Stomach (tissue), 8 donors: ENCODE measurements at regions not wholly inside any gene's neighbourhood (a gene's known extent, or its start where the extent isn't known, plus 50 kb on each side); places are given as distances from the start of the nearest gene placed in this dataset.
"Not testable (repeated sequence)": the region's sequence is repeated elsewhere in the genome, so short reads cannot be mapped to it uniquely, and the experiment has no call there.

ENCODE experiments used
- DNase-seq, 2 donors: peaks; one replicate each; pipeline versions ENCODE4 v3.0.0 to v3.0.0-alpha.2; 2013 to 2019
- H3K27ac ChIP-seq, 5 donors: fragments of 200-600 bp in 4 of 5; sonication (generic) in 4 of 5; one replicate each; pipeline ENCODE4 v1.5.1; 2013 to 2019; ENCODE audit warnings: mild to moderate bottlenecking in 1 of 5, moderate library complexity in 1 of 5
- H3K27me3 ChIP-seq, 3 donors: fragments of 200-600 bp; sonication (generic); one replicate each; pipeline ENCODE4 v1.5.1; 2017 to 2019; ENCODE audit warnings: mixed run types in 1 of 3
- H3K36me3 ChIP-seq, 4 donors: fragments of 200-600 bp; sonication (generic); 1 replicate in 3 of 4; 2 replicates in 1 of 4; pipeline ENCODE4 v1.5.1; 2016 to 2019
- H3K4me1 ChIP-seq, 4 donors: fragments of 200-600 bp; sonication (generic); one replicate each; pipeline ENCODE4 v1.5.1; 2016 to 2019
- H3K4me3 ChIP-seq, 4 donors: fragments of 200-600 bp; sonication (generic) in 3 of 4; one replicate each; pipeline ENCODE4 v1.5.1; 2016 to 2019; ENCODE audit warnings: mild to moderate bottlenecking in 1 of 4
- H3K9me3 ChIP-seq, 4 donors: fragments of 200-600 bp; sonication (generic); one replicate each; pipeline ENCODE4 v1.5.1; 2016 to 2019
- EP300 ChIP-seq: sonication (generic); formaldehyde crosslinking; IDR thresholded peaks from one replicate; pipeline ENCODE4 v1.6.1; 2017; ENCODE audit warnings: antibody characterized with exemption
- POLR2A ChIP-seq, 4 donors: fragments of 450-650 bp; IDR thresholded peaks; one replicate each; pipeline ENCODE4 v1.6.1; 2016; ENCODE audit warnings: antibody characterized with exemption in 4 of 4, control low read depth in 2 of 4, mild to moderate bottlenecking in 1 of 4, moderate library complexity in 1 of 4
- POLR2AphosphoS5 ChIP-seq, 3 donors: sonication (generic); formaldehyde crosslinking; IDR thresholded peaks; one replicate each; pipeline ENCODE4 v1.6.1; 2016; ENCODE audit warnings: antibody characterized with exemption in 3 of 3
- WGBS, 5 donors: extraction: QIAGEN DNeasy Blood & Tissue Kit in 3 of 5; methylation state at CpG; one replicate each; pipeline versions ENCODE4 v1.1.5 to v1.1.7; 2013 to 2018; 5-methylcytosine and 5-hydroxymethylcytosine counted together
- intact Hi-C: fragments of 100-400 bp; cut with DNase I; formaldehyde crosslinking; loops from one replicate; pipeline ENCODE4 v1.15.1; 2023; ENCODE audit warnings: low total_unique reads
- TF ChIP-seq, protein P1 (sequence below), 7 experiments: fragments of 450-650 bp in 4 of 7; fragments of 200-600 bp in 3 of 7; sonication (generic) in 3 of 7; IDR thresholded peaks; one replicate each; pipeline ENCODE4 v1.5.1; 2016 to 2019; ENCODE audit warnings: antibody characterized with exemption in 7 of 7, control low read depth in 2 of 7, mild to moderate bottlenecking in 1 of 7
- donor health status: healthy with polysubstance abuse.
- donor health status: Bipolar disorder and iron deficiency.
- donor health status: healthy.

DNA sequence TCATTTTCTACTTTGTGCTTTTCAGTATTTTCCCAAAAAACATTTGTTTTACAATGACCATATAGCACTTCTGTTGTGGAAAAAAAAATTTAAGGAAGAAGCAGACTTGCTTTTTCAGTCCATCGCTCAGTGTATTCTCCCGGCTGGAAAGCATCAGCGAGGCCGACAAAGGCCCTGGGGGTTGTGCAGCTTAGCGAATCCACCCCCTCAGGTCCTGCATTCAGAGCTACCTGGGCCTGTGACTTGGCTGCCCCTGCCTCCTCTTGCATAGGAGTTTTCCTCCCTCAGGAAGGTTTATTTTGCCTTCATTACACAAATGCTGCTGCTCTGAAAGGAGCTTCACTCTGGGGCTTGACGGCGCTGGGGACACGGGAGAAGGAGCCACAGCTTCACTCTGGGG is 244.4 kb upstream of the MGAT5 start:
- no peaks in the 10 kb centered on the region for H3K9me3 ChIP-seq
- peaks cover 0 to 8% (median 0%) of the 10 kb centered on the region in 4 donors for H3K4me1 ChIP-seq
- H3K4me3 ChIP-seq = no peak overlapping the region
- intact Hi-C loops = no loop called here
- no peaks in the 10 kb centered on the region for H3K36me3 ChIP-seq
- 92 to 97% (median 96%) methylated on average over 8 of the region's 8 CpGs for WGBS, 5 donors
- DNase-seq = no peak
- no peak overlapping the region for H3K27ac ChIP-seq
- no peaks in the 10 kb centered on the region for H3K27me3 ChIP-seq
- TF ChIP-seq, protein P1, sequence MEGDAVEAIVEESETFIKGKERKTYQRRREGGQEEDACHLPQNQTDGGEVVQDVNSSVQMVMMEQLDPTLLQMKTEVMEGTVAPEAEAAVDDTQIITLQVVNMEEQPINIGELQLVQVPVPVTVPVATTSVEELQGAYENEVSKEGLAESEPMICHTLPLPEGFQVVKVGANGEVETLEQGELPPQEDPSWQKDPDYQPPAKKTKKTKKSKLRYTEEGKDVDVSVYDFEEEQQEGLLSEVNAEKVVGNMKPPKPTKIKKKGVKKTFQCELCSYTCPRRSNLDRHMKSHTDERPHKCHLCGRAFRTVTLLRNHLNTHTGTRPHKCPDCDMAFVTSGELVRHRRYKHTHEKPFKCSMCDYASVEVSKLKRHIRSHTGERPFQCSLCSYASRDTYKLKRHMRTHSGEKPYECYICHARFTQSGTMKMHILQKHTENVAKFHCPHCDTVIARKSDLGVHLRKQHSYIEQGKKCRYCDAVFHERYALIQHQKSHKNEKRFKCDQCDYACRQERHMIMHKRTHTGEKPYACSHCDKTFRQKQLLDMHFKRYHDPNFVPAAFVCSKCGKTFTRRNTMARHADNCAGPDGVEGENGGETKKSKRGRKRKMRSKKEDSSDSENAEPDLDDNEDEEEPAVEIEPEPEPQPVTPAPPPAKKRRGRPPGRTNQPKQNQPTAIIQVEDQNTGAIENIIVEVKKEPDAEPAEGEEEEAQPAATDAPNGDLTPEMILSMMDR (IDR thresholded peaks at IDR 0.05) = no peak
- TF ChIP-seq POLR2A (IDR thresholded peaks at IDR 0.05) = no peak
- TF ChIP-seq EP300 = no peak
- no peak for TF ChIP-seq POLR2AphosphoS5 (IDR thresholded peaks at IDR 0.05)

- H3K27ac ChIP-seq, H3K27me3 ChIP-seq, intact Hi-C loops, H3K4me1 ChIP-seq, H3K36me3 ChIP-seq, DNase-seq, H3K4me3 ChIP-seq, H3K9me3 ChIP-seq: not testable (repeated sequence)
- WGBS, 5 donors = 85 to 92% (median 90%) methylated on average over 6 to 13 of the region's 17 CpGs
These were observed 244.0 kb upstream of the MGAT5 start for GRCh38 chr2:134009906-134010305.

GRCh38 chr2:134011936-134012586 is 241.8 kb upstream of the MGAT5 start:
- TF ChIP-seq POLR2A (IDR thresholded peaks at IDR 0.05) = no peak
- no peak for TF ChIP-seq POLR2AphosphoS5 (IDR thresholded peaks at IDR 0.05)
- no peak for TF ChIP-seq EP300
- TF ChIP-seq, protein P1 (IDR thresholded peaks at IDR 0.05) = no peak
- intact Hi-C loops = no loop called here
- DNase-seq = no peak
- 32 to 64% (median 46%) methylated on average over 6 of the region's 6 CpGs for WGBS, 5 donors
- Histone ChIP-seq H3K4me3 (no peak overlapping the region), H3K4me1 (peaks cover 0 to 8% (median 0%) of the 10 kb centered on the region in 4 donors), H3K27me3 (no peaks in the 10 kb centered on the region), H3K36me3 (no peaks in the 10 kb centered on the region), H3K27ac (no peak overlapping the region), H3K9me3 (no peaks in the 10 kb centered on the region)

DNA sequence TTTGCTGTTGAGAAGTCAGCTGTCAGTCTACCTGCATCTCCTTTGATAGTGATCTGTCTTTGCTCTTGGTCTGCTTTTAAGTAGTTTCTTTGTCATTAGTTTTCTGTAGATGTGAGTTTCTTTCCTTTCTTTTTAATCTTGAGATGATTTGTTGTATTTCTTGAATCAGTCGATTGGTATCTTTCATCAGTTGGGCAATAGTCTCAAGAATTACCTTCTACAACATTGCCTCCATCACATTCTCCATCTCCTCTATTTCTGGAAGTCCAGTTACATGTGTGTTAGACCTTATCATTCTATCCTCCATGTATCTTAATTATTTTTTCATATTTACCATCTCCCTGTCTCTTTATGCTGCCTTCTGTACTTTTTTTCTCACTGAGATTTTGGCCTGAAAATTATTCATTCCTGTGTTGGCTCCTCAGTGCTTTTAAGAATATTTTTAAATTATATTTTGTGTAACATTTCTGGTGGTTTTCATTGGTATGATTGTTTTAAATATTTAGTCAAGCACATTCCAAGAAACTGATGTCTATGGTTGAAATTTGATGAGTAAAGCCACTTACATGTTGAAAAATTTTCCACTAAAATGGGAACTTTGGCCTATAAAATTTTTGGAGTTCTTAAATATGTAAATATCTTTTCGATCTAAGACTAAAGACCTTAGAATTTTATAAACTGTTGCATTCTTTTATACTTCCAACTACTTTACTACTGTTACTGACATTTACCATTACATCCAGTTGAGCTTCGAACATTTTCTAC is 239.5 kb upstream of the MGAT5 start:
- H3K4me1 ChIP-seq = peaks cover 0 to 8% (median 0%) of the 10 kb centered on the region in 4 donors
- H3K36me3 ChIP-seq = no peaks in the 10 kb centered on the region
- TF ChIP-seq POLR2AphosphoS5 (IDR thresholded peaks at IDR 0.05) (no peak), POLR2A (IDR thresholded peaks at IDR 0.05) (no peak), EP300 (no peak)
- TF ChIP-seq, protein P1 (IDR thresholded peaks at IDR 0.05) = no peak
- intact Hi-C loops = no loop called here
- no peak overlapping the region for H3K4me3 ChIP-seq
- no peak overlapping the region for H3K27ac ChIP-seq
- H3K27me3 ChIP-seq = no peaks in the 10 kb centered on the region
- H3K9me3 ChIP-seq = no peaks in the 10 kb centered on the region
- WGBS, 5 donors = 84 to 92% (median 91%) methylated on average over 3 of the region's 3 CpGs
- DNase-seq = no peak

- no peak overlapping the region for H3K4me3 ChIP-seq
- WGBS, 5 donors = 27 to 59% (median 47%) methylated on average over 2 of the region's 2 CpGs
- H3K27me3 ChIP-seq = peaks cover 0 to 7% (median 0%) of the 10 kb centered on the region in 3 donors
- intact Hi-C loops = no loop called here
- no peaks in the 10 kb centered on the region for H3K4me1 ChIP-seq
- H3K9me3 ChIP-seq = no peaks in the 10 kb centered on the region
- H3K27ac ChIP-seq = no peak overlapping the region
- H3K36me3 ChIP-seq = no peaks in the 10 kb centered on the region
- TF ChIP-seq POLR2AphosphoS5 (IDR thresholded peaks at IDR 0.05) (no peak), POLR2A (IDR thresholded peaks at IDR 0.05) (no peak), EP300 (no peak)
- TF ChIP-seq, protein P1 (IDR thresholded peaks at IDR 0.05) = no peak
- no peak for DNase-seq
These were observed 234.0 kb upstream of the MGAT5 start for GRCh38 chr2:134019871-134020270.
